GM21619 (cell line): ENCODE measurements at regions not wholly inside any gene's neighbourhood (a gene's known extent, or its start where the extent isn't known, plus 50 kb on each side); places are given as distances from the start of the nearest gene placed in this dataset.

Experiments used
- ATAC-seq: cut with Tn5 transposase; IDR thresholded peaks from one replicate; pipeline ENCODE4 v1.9.1; 2021; ENCODE audit not compliant: unreplicated experiment

DNA sequence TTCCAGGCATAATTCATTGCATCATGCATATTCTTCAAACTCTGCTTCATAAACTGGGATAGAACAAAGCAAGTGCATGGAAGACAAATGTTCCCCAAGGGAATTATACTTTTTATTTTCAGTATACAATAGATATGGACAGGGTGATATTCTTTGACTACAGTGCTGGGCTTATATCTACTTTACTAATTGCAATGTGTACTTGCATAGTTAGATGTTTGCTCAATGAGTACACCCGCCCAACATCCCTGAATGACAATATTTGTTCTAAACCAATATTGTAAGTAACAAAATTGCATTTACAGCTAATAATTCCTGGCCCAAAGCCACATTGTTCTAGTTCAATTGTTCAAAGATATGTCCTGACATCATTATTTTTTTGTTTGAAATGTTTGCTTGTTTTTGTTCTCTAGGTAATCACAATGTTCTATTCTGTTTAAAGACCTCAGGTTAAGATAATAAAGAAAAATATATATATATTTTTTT is 171.4 kb downstream of the PTN start:
- ATAC-seq, result no peak

DNA sequence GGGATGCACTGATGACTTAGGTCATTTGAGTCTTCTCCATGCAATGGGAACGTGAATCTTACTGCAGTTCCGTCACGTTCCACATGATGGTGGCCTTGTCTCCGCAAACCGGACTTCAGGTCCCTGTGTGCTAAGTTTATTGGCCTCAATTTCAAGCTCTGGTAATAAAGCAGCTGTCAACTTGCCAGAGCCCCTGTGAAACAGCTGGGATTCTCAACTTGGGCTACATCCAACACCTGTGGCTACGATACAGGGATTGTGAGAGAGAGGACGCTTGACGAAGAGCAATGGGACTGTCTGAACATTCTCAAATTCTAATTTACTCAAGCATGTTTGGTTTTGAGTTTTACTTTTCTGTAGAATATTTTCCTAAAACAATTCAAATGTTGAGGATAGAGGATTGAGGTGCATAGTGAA is 174.2 kb downstream of the PTN start:
- ATAC-seq, result no peak

DNA sequence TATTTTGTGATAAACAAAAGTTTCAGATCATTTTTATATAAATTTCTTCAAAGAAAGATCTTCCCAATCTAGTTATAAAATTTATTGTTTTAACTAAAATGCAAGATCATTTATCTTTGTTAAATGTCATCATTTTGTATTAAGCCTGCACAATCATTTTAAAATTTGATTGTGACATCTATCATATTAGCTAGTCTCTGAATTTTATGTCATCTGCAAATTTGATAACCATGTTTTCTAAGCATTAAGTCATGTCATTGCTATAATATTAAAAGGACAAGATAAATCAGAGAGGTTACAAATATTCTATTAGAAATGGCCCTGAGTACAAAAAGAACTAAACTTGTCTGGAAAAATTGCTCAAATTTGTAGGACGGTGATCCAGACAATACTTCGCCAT is 175.9 kb downstream of the PTN start:
- ATAC-seq, result no peak

DNA sequence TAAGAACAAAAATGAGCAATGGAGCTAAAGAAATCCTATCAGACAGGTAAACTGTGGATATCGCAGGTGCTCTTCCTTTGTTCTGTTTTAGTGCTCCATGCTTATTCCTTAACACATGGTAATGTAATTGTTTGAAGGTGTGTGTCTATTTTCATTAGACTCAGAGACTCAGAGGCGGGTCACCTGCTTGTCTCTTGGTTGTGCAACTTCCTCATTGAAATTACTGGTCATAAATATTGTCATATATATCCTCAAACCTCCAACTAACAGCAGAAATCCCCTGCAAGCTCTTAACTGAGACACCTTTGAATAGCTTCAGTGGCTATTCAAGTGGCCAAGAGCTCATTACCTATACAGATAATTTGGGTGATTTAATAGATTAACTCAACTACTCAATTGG is 177.2 kb downstream of the PTN start:
- no peak for ATAC-seq

DNA sequence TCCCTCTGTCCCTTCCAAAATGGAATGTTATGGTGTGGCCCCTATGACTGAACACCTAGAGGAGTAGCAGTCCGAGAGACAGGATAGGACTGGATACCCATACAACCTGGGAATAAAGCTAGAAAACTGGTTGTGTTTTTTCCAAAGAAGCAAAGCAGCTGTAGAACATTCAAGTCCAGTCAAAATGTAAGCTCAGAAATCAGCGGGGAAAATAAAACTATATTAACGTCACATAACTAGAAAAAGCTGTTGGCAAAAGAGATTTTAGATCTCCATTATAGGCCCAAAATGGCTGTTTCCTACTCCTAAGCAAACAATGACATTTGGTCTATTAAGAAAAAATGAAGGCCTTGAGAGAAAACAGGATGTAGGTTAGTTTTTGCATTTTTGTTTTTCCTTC is 177.7 kb downstream of the PTN start:
- ATAC-seq, result no peak

DNA sequence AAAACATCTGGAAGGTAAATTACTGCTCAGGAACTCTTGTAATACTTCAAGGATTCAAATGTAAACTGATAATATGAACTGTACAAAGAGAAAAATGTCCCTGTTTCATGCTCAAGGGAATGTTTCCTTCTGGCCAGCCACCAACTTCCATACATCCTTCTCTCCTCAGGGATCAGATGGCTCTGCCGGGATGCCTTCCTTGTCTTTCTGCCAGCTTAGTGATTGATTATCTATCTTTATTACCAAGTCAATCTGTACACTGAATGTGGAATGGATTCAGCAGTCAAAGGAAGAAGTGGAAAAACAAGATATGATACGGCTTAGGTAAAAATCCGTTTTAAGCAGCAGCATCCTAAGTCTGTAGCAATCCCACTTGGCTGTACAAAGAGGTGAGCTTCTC is 178.3 kb downstream of the PTN start:
- no peak for ATAC-seq

DNA sequence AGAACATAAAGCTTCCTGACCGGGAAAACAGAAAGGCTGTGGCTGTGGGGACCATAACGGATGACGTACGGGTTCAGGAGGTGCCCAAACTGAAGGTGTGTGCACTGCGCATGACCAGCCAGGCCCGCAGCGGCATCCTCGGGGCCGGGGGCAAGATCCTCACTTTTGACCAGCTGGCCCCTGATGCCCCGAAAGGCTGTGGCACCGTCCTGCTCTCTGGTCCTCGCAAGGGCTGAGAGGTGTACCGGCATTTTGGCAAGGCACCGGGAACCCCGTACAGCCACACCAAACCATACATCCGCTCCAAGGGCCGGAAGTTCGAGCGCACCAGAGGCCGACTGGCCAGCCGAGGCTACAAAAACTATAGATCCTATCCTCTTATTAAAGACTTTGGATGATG is 179.3 kb downstream of the PTN start:
- no peak for ATAC-seq

DNA sequence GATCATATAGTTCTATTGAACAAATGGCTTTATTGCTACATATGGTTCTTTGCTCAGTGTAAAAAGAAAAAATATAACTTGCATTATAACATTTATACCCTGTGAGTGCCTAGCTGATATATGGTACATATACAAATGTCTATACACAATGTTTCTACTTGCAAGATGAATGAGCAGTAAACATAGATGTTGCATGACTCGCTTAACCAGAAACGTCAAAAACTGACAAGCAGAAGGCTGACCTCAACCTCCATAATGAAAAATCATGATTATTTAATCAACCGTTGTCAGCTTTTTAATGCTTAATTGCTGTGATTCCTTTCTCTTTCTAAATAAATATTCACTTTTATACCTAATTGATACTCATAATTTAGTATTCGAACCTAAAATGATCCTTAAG is 183.3 kb downstream of the PTN start:
- no peak for ATAC-seq

DNA sequence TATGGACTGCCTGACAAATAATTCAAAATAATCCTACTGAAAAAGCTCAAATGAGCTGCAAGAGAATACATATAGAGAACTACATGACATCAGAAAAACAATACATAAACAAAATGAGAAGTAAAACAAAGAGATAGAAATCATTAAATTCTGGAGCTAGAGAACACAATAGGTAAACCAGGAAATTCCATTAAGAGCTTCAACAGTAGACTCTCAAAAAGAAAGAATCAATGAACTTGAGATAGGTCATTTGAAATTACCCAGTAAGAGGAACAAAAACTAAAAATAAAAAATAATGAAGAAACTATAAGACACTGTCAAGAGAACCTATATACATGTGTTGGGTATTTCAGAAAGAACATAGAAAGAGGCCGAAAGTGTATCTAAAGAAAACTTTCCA is 186.3 kb downstream of the PTN start:
- ATAC-seq, result no peak

DNA sequence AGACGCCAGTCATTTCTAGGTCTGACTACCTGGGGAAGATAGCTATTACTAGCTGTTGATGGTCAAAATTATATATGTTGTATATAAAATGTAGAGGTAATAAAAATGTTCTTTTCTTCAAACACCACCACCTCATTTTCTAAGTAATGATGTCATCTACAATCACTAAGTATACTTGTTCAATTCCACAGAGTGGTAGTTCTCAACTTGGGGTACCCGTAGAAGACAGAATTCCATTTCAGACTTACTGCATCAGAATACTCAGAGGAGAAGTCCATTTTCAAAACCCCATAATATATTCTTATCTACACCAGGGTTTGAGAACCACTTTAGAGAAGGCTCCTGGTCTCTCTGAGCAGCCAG is 191.9 kb downstream of the PTN start:
- ATAC-seq, result no peak

DNA sequence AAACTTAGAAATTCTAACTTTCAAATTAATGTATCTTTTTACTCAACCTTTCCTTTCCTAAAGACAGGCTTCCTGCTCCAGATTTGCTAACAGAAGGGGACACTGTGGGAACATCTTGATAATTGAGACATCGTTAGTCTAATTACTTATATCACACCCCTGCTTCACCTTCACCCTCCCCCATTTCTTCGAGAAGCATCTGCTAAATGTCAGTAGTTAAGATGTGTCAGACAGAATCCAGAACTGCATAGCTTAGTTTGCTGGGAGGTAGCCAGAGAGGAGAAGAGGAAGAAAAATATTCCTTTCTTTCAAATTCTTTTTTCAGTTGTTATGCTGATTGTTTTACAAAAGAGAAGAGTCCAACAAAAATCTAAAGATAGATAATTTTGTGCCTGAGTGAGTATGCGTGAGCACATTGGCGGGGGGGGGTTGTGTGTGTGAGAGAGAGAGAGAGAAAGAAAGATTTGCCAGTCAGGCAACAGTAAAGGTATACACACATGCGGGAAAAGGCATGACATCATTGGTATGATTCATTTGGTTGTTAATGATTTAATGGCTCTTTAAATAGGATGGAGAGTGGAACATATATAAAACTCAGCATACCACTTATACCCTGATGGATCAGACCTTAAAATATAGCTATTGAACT is 192.4 kb downstream of the PTN start:
- no peak for ATAC-seq

DNA sequence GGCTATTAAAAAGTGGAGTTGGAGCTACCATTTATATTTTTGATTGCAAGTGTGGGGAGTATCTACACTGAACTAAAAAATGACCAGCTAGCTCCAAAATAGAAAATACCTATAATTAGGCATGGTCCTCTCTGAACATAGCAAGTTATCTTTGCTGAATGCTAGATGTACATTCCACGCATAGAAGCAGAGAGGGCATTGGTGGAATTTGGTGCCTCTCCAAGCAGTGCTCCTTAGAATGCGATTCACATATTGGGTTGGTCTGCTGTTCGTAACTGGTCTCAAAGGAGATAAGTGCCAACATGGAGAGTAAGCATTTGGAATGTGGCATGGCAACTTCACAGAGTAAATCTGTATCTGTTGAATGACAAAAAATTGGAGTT is 196.2 kb downstream of the PTN start:
- ATAC-seq, result no peak

DNA sequence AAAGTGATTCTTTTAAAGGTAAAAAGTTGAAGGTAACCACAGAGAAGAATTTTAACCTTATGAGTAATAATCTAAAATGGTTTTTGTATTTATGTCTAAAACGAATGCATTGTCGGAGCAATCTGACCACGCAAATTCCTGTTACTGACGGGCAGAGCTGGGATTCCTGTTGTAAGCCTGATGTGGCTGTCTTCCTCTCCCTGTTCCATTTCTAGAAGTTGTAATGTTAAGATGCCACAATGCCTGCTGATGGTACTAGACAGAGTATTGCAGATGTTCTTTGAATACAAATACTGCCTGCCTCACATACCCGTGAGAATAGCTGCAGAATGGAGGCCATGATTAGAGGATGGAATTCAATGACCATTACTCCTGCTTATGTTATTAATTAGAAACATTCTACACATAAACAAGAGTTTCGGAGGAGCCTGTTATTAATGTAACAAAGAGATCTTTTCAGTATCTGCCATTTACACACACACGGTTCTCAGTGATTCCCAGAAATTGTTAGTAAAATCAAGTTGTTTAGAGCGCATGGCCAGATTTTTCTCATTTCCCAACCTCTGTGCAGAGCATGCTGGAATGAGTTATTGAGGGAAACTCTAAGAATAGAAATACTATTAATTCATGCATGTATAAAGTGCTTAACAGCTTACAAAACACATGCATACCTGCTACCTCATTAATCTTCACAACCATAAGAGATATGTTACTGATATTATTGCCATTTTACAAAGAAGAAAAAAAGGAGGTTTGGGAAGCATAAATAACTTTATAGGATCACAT is 196.8 kb downstream of the PTN start:
- ATAC-seq, result no peak

DNA sequence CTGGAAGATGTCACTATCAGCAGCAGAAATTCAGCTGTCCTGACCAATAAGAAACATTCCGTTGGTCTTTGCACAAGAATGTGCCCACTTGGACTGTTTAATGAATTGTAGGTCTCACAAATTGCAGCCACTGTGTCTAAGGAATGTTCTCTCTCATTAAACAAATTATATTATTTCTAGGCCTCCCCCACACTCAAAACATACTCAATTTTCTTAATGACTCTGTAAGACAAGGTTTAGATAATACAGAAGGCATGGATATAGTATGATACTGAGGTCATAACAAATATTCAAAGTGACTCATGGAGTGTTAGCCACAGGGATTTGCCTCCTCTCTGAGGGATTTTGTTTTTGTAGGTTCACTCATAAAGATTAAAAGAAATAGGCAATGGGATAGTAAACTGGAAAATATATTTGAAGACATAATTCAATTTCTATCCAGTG is 197.5 kb downstream of the PTN start:
- ATAC-seq, result no peak

DNA sequence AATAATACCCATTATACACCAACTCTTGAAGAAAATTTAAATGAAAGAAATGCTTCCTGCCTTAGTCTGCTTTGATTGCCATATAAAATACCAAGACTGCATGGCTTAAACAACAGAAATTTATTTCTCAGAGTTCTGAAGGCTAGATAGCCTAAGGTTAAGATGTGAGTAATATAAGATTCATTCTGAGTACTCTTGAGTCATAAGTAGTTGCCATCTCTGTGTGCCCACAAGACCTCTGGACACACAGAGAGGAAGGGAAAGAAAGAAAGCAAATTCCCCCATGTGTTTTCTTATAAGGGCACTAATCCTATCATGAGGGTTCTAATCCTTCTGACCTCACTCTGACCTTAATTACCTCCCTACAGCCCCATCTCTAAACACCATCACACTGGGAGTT is 201.2 kb downstream of the PTN start:
- no peak for ATAC-seq

DNA sequence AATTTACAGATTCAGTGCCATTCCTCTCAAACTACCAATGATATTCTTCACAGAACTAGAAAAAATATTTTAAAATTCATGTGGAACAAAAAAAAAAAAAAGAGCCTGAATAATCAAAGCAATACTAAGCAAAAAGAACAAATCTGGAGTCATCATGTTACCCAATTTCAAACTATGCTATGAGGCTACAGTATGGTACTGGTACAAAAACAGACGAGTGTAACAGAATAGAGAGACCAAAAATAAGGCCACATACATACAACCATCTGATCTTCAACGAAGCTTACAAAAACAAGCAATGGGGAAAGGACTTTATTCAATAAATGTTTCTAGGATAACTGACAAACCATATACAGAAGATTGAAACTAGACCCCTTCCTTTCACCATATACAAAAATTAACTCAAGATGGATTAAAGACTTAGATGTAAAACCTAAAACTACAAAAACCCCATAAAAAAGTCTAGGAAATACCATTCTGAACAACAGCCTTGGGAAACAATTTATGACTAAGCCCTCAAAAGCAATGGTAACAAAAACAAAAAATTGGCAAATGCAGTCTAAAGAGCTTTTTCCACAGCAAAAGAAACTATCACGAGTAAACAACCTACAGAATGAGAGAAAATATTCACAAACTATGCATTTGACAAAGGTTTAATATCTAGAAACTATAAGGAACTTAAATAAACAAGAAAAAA is 207.7 kb downstream of the PTN start:
- no peak for ATAC-seq

DNA sequence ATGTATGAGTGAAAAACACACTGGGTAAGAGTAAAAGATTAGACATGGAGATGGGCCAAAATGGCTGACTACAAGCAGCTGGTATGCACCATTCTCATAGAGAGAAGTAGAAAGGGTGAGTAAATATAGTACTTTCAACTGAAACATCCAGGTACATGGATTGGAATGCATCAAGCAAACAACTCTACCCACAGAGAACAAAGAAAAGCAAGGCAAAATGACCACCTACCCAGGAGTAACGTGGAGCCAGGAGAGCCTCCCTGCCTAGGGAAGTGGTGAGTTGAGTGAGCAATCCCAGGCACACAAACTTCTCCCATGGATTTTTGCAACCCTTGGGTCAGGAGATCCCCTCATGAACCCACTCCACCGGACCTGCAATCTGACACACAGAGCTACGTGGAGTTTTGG is 212.8 kb downstream of the PTN start:
- ATAC-seq, result no peak

DNA sequence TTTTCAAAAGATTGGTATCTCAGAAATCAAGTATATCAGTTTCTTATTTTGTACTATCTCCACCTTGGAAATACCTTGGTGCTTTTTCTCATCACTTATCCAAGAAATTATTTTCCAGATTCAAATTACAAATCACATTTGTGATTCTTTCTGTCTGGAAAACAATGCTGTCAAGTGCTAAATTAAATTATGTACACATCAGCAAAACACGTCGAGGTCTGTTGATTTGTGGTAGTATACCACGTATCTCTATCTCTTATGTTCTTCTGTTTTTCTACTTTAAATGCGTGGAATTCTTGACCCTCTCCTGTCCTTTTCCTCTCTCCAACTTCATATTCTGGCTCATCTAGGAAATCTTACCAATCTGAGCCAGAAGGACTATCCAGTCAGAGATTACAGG is 214.5 kb downstream of the PTN start:
- no peak for ATAC-seq

DNA sequence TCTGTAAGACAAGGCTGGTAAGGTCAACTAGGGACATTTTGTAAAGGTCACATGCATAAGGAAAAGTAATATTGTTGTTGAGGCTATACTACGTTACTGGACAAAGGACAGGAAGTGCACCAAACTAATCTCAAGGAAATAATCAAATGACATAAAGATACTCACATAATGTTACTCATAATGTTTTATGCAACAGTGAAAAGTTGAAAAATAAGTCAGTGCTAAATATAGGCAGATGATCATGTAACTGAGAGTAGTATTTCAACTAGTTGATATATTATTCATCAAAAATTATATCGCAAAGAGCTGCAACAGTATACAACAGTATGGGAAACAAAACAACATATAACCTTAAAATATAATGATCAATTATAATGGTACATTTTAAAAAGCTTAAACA is 215.7 kb downstream of the PTN start:
- no peak for ATAC-seq

DNA sequence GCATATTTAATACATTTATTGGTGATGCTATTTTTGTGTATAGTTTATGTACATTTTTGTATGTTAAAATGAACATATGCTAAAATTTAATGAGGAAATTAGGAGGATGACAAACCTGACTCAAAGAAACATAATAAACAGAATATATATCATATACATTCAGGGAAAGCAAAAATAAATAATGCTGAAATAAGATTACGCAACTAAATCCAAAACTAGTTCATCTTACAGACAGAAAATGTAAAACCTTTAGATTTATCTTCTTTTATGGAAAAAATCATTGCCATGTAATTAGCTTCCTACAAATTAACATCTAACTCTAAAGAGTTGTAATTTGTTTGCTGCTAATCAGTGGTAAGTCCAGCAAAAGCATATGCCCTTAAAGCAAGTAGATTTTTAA is 216.5 kb downstream of the PTN start:
- no peak for ATAC-seq

DNA sequence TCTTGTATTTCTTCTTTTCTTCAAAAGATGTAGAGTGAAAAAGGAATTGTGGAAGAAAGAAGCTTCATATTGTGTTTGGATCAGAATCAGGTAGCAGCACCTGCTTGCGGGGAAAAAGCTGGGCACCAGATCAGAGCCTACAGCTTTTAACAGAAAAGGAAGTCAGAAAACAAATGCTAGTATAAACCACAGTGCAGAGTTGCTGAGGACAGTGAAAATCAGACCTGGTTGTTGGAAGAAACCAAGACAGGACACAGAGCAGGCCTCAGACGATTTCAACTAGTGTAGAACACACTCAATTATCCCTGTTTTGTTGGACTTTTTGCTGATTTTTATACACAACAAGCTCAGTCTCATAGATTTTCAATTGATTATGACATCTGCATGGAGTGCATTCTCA is 221.4 kb downstream of the PTN start:
- no peak for ATAC-seq

DNA sequence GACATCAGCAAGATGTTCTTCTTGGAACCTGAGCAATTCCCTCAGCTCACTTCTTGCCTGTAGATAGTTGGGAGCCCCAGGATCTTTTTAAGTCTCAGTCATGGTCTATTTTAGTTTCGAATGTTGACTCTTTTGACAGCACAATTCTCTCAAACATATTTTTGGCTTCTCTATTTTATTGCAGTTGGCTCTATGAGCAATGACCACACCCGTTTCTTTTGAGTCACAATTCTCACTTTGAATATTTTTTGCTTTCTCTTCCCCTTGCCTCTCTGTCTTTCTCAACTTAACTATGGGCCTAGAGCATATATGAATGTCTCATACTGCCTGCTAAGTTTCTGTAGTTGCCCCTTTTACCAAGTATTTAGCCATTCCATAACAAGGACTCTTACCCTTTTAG is 222.8 kb downstream of the PTN start:
- ATAC-seq, result peak; percentile 60
